GM13977 (cell line): ENCODE measurements at regions not wholly inside any gene's neighbourhood (a gene's known extent, or its start where the extent isn't known, plus 50 kb on each side); places are given as distances from the start of the nearest gene placed in this dataset.

Experiments
- DNase-seq: peaks from one replicate; pipeline ENCODE4 v3.0.0; 2012; ENCODE audit warnings: low spot score
- CTCF ChIP-seq: IDR thresholded peaks from 2 replicates; pipeline ENCODE4 v1.5.1; 2012; ENCODE audit warnings: mild to moderate bottlenecking, control low read depth; ENCODE audit not compliant: insufficient read depth; ENCODE audit errors: extremely low read depth, missing control alignments
- in situ Hi-C: fragments of 300-500 bp; cut with MboI; formaldehyde crosslinking; loops from one replicate; pipeline ENCODE4 v1.12.0; 2022; ENCODE audit warnings: low sequenced_read_pairs, low pct_unique_long_range_greater_than_20kb, mixed read lengths, inconsistent platforms; ENCODE audit not compliant: unreplicated experiment

GRCh38 chr10:83248106-83248631 is 891.1 kb upstream of the GHITM start:
- in situ Hi-C loops = no loop called here
- DNase-seq = no peak
- no peak for TF ChIP-seq CTCF

DNA sequence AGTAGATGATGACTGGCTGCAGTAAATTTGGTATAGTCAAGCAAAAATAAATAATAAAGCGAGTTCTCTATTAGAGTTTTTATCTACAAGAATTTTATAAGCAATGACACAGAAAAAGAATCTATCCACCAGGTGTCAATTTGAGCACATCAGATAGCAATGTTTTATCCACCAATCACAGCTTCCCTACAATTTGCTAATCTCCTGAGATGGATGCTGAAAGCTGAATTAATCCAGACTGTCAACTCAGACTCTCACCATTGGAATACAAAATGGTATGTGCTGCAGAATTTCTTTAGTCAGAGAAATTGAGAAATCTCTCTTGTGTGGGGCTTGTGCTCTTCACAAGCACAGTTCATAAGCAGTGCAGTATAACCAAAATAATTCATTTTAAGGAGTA is 888.9 kb upstream of the GHITM start:
- DNase-seq = no peak
- no peak for TF ChIP-seq CTCF
- in situ Hi-C loops = no loop called here

DNA sequence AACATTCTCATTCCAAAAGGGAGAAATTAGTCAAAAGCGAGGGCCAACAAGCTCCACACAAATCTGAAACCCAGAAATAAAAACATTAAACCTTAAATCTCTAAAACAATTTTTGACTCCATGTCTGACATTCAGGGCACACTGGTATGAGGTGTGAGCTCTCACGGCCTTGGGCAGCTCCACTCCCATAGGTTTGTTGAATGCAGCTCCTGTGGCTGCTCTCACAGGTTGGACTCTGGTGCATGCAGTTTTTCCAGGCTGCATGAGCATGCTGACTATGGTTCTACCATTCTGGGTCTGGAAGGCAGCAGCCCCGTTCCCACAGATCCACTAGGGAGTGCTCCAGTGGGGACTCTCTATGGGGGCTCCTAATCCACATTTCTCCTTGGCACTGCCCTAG is 887.1 kb upstream of the GHITM start:
- TF ChIP-seq CTCF = no peak
- no peak for DNase-seq
- in situ Hi-C loops = no loop called here

DNA sequence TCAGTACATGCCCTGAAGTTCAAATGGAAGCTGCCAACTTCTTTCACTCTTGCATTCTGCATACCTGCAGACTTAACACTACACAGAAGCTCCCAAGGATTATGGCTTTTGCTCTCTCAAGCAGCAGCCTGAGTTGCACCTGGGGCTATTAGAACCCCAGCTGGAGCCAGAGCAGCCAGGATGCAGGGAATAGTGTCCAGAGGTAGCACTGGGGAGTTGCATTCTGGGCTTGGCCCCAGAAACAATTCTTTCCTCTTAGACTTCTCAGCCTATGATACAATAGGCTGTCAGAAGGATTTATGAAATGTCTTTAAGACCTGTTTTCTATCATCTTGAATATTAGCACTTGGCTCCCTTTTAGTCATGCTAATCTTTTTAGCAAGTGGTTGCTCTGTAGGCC is 886.7 kb upstream of the GHITM start:
- TF ChIP-seq CTCF = no peak
- DNase-seq = no peak
- in situ Hi-C loops = no loop called here

GRCh38 chr10:83253011-83253671 is 886.2 kb upstream of the GHITM start:
- DNase-seq = no peak
- in situ Hi-C loops = no loop called here
- TF ChIP-seq CTCF = no peak

- DNase-seq = no peak
- no peak for TF ChIP-seq CTCF
- in situ Hi-C loops = no loop called here
Measured at GRCh38 chr10:83254698-83255097, 884.6 kb upstream of the GHITM start.
